Nephron (organoid): ENCODE measurements at regions not wholly inside any gene's neighbourhood (a gene's known extent, or its start where the extent isn't known, plus 50 kb on each side); places are given as distances from the start of the nearest gene placed in this dataset.
A peak's percentile ranks its signal among the peaks of the same experiment; 100 is the strongest.

ENCODE experiments used
- H3K27ac Mint-ChIP-seq, 3 experiments: 2 replicates each; pipeline ENCODE4 v1.8.0; 2020; ENCODE audit warnings: mixed read lengths in 3 of 3, mild to moderate bottlenecking in 2 of 3, moderate library complexity in 1 of 3
- H3K27me3 Mint-ChIP-seq: 2 replicates; pipeline ENCODE4 v1.8.0; 2021; ENCODE audit warnings: low read depth, mild to moderate bottlenecking, moderate library complexity, mixed read lengths
- H3K36me3 Mint-ChIP-seq: 2 replicates; pipeline ENCODE4 v1.8.0; 2020; ENCODE audit warnings: low read depth, mixed read lengths
- H3K4me1 Mint-ChIP-seq: 2 replicates; pipeline ENCODE4 v1.8.0; 2020; ENCODE audit warnings: mixed read lengths
- H3K4me3 Mint-ChIP-seq, 3 experiments: 2 replicates each; pipeline ENCODE4 v1.8.0; 2020; ENCODE audit warnings: mild to moderate bottlenecking in 3 of 3, mixed read lengths in 3 of 3, moderate library complexity in 2 of 3
- H3K9me3 Mint-ChIP-seq: 2 replicates; pipeline ENCODE4 v1.8.0; 2020; ENCODE audit warnings: mixed read lengths
- TF ChIP-seq, protein P1 (sequence below), 3 experiments: fragments of 200-600 bp; sonication (generic); IDR thresholded peaks; one replicate each; pipeline ENCODE4 v1.5.0; 2021; ENCODE audit warnings: antibody characterized with exemption in 3 of 3; ENCODE audit not compliant: unreplicated experiment in 3 of 3

DNA sequence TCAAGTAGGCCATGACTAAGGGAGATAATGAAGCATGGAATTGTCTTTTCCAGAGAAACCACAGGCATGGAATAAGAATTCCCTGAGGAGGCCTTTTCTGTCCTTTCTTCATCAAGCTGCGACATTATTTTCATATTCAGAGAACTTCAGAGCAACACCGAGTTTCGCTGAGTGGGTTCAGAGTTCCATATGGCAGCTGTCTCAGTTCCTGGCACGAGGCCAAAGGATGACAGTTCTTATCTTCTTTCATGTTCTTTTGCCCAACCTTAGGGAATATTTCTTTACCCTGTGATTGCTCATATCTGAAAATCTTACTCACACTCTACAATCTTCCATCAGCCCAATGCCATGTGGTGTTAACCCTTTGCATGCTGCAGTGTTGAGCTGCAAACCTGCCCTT is 135.3 kb upstream of the BMP2 start:
- Mint-ChIP-seq H3K36me3 (no peaks in the 10 kb centered on the region), H3K4me1 (peaks cover 33% of the 10 kb centered on the region), H3K4me3 (no peak overlapping the region), H3K27me3 (peaks cover 10% of the 10 kb centered on the region), H3K27ac (peak overlapping the region; percentile 9 to 64 (median 23)), H3K9me3 (no peaks in the 10 kb centered on the region)
- TF ChIP-seq, protein P1, sequence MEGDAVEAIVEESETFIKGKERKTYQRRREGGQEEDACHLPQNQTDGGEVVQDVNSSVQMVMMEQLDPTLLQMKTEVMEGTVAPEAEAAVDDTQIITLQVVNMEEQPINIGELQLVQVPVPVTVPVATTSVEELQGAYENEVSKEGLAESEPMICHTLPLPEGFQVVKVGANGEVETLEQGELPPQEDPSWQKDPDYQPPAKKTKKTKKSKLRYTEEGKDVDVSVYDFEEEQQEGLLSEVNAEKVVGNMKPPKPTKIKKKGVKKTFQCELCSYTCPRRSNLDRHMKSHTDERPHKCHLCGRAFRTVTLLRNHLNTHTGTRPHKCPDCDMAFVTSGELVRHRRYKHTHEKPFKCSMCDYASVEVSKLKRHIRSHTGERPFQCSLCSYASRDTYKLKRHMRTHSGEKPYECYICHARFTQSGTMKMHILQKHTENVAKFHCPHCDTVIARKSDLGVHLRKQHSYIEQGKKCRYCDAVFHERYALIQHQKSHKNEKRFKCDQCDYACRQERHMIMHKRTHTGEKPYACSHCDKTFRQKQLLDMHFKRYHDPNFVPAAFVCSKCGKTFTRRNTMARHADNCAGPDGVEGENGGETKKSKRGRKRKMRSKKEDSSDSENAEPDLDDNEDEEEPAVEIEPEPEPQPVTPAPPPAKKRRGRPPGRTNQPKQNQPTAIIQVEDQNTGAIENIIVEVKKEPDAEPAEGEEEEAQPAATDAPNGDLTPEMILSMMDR (IDR thresholded peaks at IDR 0.05; ENCODE audit: unreplicated experiment in 3 of 3), result no peak

- H3K36me3 Mint-ChIP-seq, result no peaks in the 10 kb centered on the region
- no peak overlapping the region for H3K27ac Mint-ChIP-seq
Observed at GRCh38 chr20:6630514-6630913, 137.0 kb upstream of the BMP2 start.

GRCh38 chr20:6629564-6629963 is 137.9 kb upstream of the BMP2 start:
- H3K27ac Mint-ChIP-seq, result no peak overlapping the region
- peaks cover 14% of the 10 kb centered on the region for H3K27me3 Mint-ChIP-seq
- TF ChIP-seq, protein P1 (IDR thresholded peaks at IDR 0.05; ENCODE audit: unreplicated experiment in 3 of 3), result no peak
- H3K9me3 Mint-ChIP-seq, result peaks cover 4% of the 10 kb centered on the region
- peaks cover 26% of the 10 kb centered on the region for H3K4me1 Mint-ChIP-seq
- H3K4me3 Mint-ChIP-seq, result no peak overlapping the region
- no peaks in the 10 kb centered on the region for H3K36me3 Mint-ChIP-seq

More at GRCh38 chr20:6630514-6630913, 137.0 kb upstream of the BMP2 start:
- no peak overlapping the region for H3K4me3 Mint-ChIP-seq
- peaks cover 14% of the 10 kb centered on the region for H3K27me3 Mint-ChIP-seq
- H3K9me3 Mint-ChIP-seq, result peaks cover 4% of the 10 kb centered on the region
- H3K4me1 Mint-ChIP-seq, result peaks cover 31% of the 10 kb centered on the region
- TF ChIP-seq, protein P1 (IDR thresholded peaks at IDR 0.05; ENCODE audit: unreplicated experiment in 3 of 3), result no peak

GRCh38 chr20:6626805-6627204 is 140.7 kb upstream of the BMP2 start:
- H3K27ac Mint-ChIP-seq, result no peak overlapping the region
- H3K27me3 Mint-ChIP-seq, result peaks cover 14% of the 10 kb centered on the region
- no peaks in the 10 kb centered on the region for H3K36me3 Mint-ChIP-seq
- H3K9me3 Mint-ChIP-seq, result peaks cover 4% of the 10 kb centered on the region
- TF ChIP-seq, protein P1 (IDR thresholded peaks at IDR 0.05; ENCODE audit: unreplicated experiment in 3 of 3), result no peak
- H3K4me3 Mint-ChIP-seq, result no peak overlapping the region
- H3K4me1 Mint-ChIP-seq, result peaks cover 14% of the 10 kb centered on the region

DNA sequence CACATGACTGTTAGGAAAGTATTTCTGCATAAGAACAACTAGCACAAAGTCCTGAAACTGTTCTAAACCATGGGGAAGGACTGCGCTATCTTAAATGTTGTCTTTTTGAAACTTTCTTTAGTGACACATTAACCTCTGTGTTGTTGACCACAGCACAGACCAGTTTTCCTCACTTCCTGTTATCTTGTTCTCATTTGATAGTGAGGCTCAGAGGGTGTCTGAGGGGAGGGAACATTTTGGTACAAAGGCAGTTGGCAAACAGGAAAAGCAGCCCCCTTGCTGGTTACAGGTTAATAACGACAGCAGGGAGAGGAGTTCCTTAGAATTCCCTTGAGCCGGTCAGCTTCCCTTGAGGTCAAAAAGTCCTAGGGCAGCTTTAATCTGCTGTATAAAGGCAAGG is 143.5 kb upstream of the BMP2 start:
- peak overlapping the region; percentile 87 to 94 (median 94) for H3K27ac Mint-ChIP-seq
- no peak overlapping the region for H3K4me3 Mint-ChIP-seq
- no peaks in the 10 kb centered on the region for H3K36me3 Mint-ChIP-seq
- peaks cover 4% of the 10 kb centered on the region for H3K9me3 Mint-ChIP-seq
- TF ChIP-seq, protein P1 (IDR thresholded peaks at IDR 0.05; ENCODE audit: unreplicated experiment in 3 of 3), result no peak
- H3K4me1 Mint-ChIP-seq, result peaks cover 5% of the 10 kb centered on the region
- peaks cover 4% of the 10 kb centered on the region for H3K27me3 Mint-ChIP-seq

- Mint-ChIP-seq H3K4me1 (peaks cover 16% of the 10 kb centered on the region), H3K27ac (no peak overlapping the region), H3K9me3 (peaks cover 4% of the 10 kb centered on the region), H3K27me3 (peaks cover 4% of the 10 kb centered on the region), H3K4me3 (no peak overlapping the region), H3K36me3 (no peaks in the 10 kb centered on the region)
- TF ChIP-seq, protein P1 (IDR thresholded peaks at IDR 0.05; ENCODE audit: unreplicated experiment in 3 of 3), result no peak
Observed at GRCh38 chr20:6622041-6622440, 145.4 kb upstream of the BMP2 start.
